IMR-90 (cell line): ENCODE measurements at regions not wholly inside any gene's neighbourhood (a gene's known extent, or its start where the extent isn't known, plus 50 kb on each side); places are given as distances from the start of the nearest gene placed in this dataset.

Source experiments
- ATAC-seq: fragments of 200-7000 bp; cut with Tn5 transposase; 2 replicates; pipeline ENCODE4 v1.9.1; 2020; ENCODE audit warnings: low read depth, mild to moderate bottlenecking, moderate library complexity
- BruUV-seq: library from RNA; stranded (reverse); fragments of 400-500 nt; replicated peaks from 2 replicates; lab custom pipeline; 2021; lab: Mats Ljungman, UMichigan
- CTCF ChIA-PET: fragments of 300-600 bp; formaldehyde crosslinking; extraction: SDS; loops from one replicate; lab custom pipeline; 2021; ENCODE audit warnings: antibody characterized with exemption; lab: Yijun Ruan, JAX
- POLR2A ChIA-PET: fragments of 300-600 bp; sonication (Branson Sonifier 250); formaldehyde crosslinking; loops from one replicate; lab custom pipeline; 2022; ENCODE audit warnings: antibody characterized with exemption; ENCODE audit not compliant: unreplicated experiment; lab: Charles Lee
- DNase-seq: peaks from one replicate; pipeline ENCODE4 v3.0.0; 2013
- H2AFZ ChIP-seq: replicated peaks from 2 replicates; pipeline ENCODE3; 2013; ENCODE audit warnings: low read length, mild to moderate bottlenecking; ENCODE audit not compliant: poor library complexity
- H2AK5ac ChIP-seq: 2 replicates; pipeline ENCODE4 v1.6.1; 2013; ENCODE audit warnings: low read depth, low read length, inconsistent platforms
- H2AK9ac ChIP-seq: replicated peaks from 2 replicates; pipeline ENCODE3; 2013; ENCODE audit warnings: mild to moderate bottlenecking, low read depth, low read length, moderate library complexity; ENCODE audit not compliant: poor library complexity
- H2BK120ac ChIP-seq: 2 replicates; pipeline ENCODE4 v1.6.1; 2013; ENCODE audit warnings: low read depth, low read length, inconsistent platforms
- H2BK15ac ChIP-seq: 3 replicates; pipeline ENCODE4 v1.6.1; 2013; ENCODE audit warnings: low read depth, low read length, inconsistent platforms
- H2BK20ac ChIP-seq: 2 replicates; pipeline ENCODE4 v1.6.1; 2013; ENCODE audit warnings: low read depth, mild to moderate bottlenecking, inconsistent platforms, low read length, moderate library complexity
- H2BK5ac ChIP-seq: 2 replicates; pipeline ENCODE4 v1.6.1; 2013; ENCODE audit warnings: mild to moderate bottlenecking, low read depth, low read length, inconsistent platforms; ENCODE audit not compliant: poor library complexity, severe bottlenecking
- H3K14ac ChIP-seq: replicated peaks from 2 replicates; pipeline ENCODE4 v1.6.1; 2013; ENCODE audit warnings: low read depth, low read length, inconsistent platforms
- H3K18ac ChIP-seq: 2 replicates; pipeline ENCODE4 v1.6.1; 2013; ENCODE audit warnings: low read depth, low read length, control low read depth
- H3K23ac ChIP-seq: 2 replicates; pipeline ENCODE4 v1.6.1; 2013; ENCODE audit warnings: low read depth, low read length, inconsistent platforms
- H3K27ac ChIP-seq: 2 replicates; pipeline ENCODE4 v1.5.1; 2013; ENCODE audit warnings: mild to moderate bottlenecking, control low read depth, low read length; ENCODE audit not compliant: insufficient read depth
- H3K27me3 ChIP-seq: 2 replicates; pipeline ENCODE4 v1.6.1; 2013; ENCODE audit warnings: low read length; ENCODE audit not compliant: control insufficient read depth, insufficient read depth
- H3K36me3 ChIP-seq: 2 replicates; pipeline ENCODE4 v1.6.1; 2013; ENCODE audit warnings: low read length, mixed read lengths; ENCODE audit not compliant: control insufficient read depth, insufficient read depth
- H3K4ac ChIP-seq: 2 replicates; pipeline ENCODE4 v1.6.1; 2013; ENCODE audit warnings: low read depth, low read length, inconsistent platforms
- H3K4me1 ChIP-seq: 2 replicates; pipeline ENCODE4 v1.6.1; 2013; ENCODE audit warnings: low read length, mixed read lengths; ENCODE audit not compliant: control insufficient read depth, insufficient read depth
- H3K4me2 ChIP-seq: 2 replicates; pipeline ENCODE4 v1.6.1; 2013; ENCODE audit warnings: low read depth, mild to moderate bottlenecking, control low read depth, low read length, moderate library complexity
- H3K4me3 ChIP-seq: 2 replicates; pipeline ENCODE4 v1.5.1; 2013; ENCODE audit warnings: low read depth, mild to moderate bottlenecking, control low read depth, low read length, moderate library complexity; ENCODE audit not compliant: insufficient read depth
- H3K56ac ChIP-seq: 2 replicates; pipeline ENCODE4 v1.6.1; 2013; ENCODE audit warnings: low read length, inconsistent platforms; ENCODE audit not compliant: insufficient read depth; ENCODE audit errors: extremely low read depth
- H3K79me1 ChIP-seq, 2 experiments: 2 replicates each; pipeline ENCODE4 v1.6.1; 2013; ENCODE audit warnings: low read length in 2 of 2, inconsistent platforms in 1 of 2, low read depth in 1 of 2
- H3K9ac ChIP-seq: 2 replicates; pipeline ENCODE4 v1.6.1; 2013; ENCODE audit warnings: low read depth, low read length, control low read depth
- H3K9me1 ChIP-seq: 2 replicates; pipeline ENCODE4 v1.6.1; 2013; ENCODE audit warnings: low read length, inconsistent platforms; ENCODE audit not compliant: insufficient read depth
- H3K9me3 ChIP-seq: 2 replicates; pipeline ENCODE4 v1.6.1; 2013; ENCODE audit warnings: low read length; ENCODE audit not compliant: control insufficient read depth, insufficient read depth
- H4K20me1 ChIP-seq: 2 replicates; pipeline ENCODE4 v1.6.1; 2013; ENCODE audit warnings: low read length, inconsistent platforms; ENCODE audit not compliant: insufficient read depth
- H4K5ac ChIP-seq: 2 replicates; pipeline ENCODE4 v1.6.1; 2013; ENCODE audit warnings: mild to moderate bottlenecking, low read depth, low read length, control low read depth
- H4K8ac ChIP-seq, 2 experiments: 2 replicates each; pipeline ENCODE4 v1.6.1; 2013; ENCODE audit warnings: low read depth in 2 of 2, low read length in 2 of 2, control low read depth in 1 of 2, inconsistent platforms in 1 of 2
- H4K91ac ChIP-seq: 2 replicates; pipeline ENCODE4 v1.6.1; 2013; ENCODE audit warnings: low read depth, low read length, inconsistent platforms; ENCODE audit not compliant: insufficient read depth
- BHLHE40 ChIP-seq: fragments of 150-350 bp; IDR thresholded peaks from 2 replicates; pipeline ENCODE4 v1.6.1; 2016; ENCODE audit warnings: mild to moderate bottlenecking, low read depth, low read length
- MAFK ChIP-seq: IDR thresholded peaks from 2 replicates; pipeline ENCODE4 v1.6.1; 2012; ENCODE audit warnings: low read depth, low read length, improper control_type of control experiment
- MAZ ChIP-seq: IDR thresholded peaks from 2 replicates; pipeline ENCODE4 v1.6.1; 2012; ENCODE audit warnings: low read depth, mild to moderate bottlenecking, low read length, improper control_type of control experiment, moderate library complexity, borderline replicate concordance
- RCOR1 ChIP-seq: IDR thresholded peaks from 2 replicates; pipeline ENCODE4 v1.6.1; 2012; ENCODE audit warnings: mild to moderate bottlenecking, low read length, improper control_type of control experiment; ENCODE audit not compliant: insufficient replicate concordance
- RFX5 ChIP-seq: IDR thresholded peaks from 2 replicates; pipeline ENCODE4 v1.8.0; 2012; ENCODE audit warnings: low read depth, mild to moderate bottlenecking, low read length, moderate library complexity
- WGBS, 2 experiments: methylation state at CpG; one replicate each; pipeline versions ENCODE4 v1.1.5 to v1.1.7; 2013; ENCODE audit warnings: missing lambda C conversion rate in 2 of 2; ENCODE audit not compliant: insufficient read length in 1 of 2; ENCODE audit errors: extremely low coverage in 2 of 2; 5-methylcytosine and 5-hydroxymethylcytosine counted together
- dilution Hi-C: fragments of 300-500 bp; cut with HindIII; formaldehyde crosslinking; loops from one replicate; pipeline ENCODE4 v1.14.3; 2018; ENCODE audit warnings: low sequenced_read_pairs; ENCODE audit not compliant: unreplicated experiment
- in situ Hi-C: fragments of 300-500 bp; cut with MboI; formaldehyde crosslinking; loops from 3 replicates; pipeline ENCODE4 v1.14.3; 2019; ENCODE audit warnings: low sequenced_read_pairs, inconsistent platforms, mixed read lengths
- intact Hi-C: fragments of 100-400 bp; cut with micrococcal nuclease; formaldehyde crosslinking; loops from 2 replicates; pipeline ENCODE4 v1.10.0; 2022

- no peaks in the 10 kb centered on the region for H4K20me1 ChIP-seq
- H4K91ac ChIP-seq = no peak overlapping the region
- no peak overlapping the region for H3K14ac ChIP-seq
- no peak overlapping the region for H4K8ac ChIP-seq
- no peak overlapping the region for H3K23ac ChIP-seq
- H3K27ac ChIP-seq = no peak overlapping the region
- ATAC-seq (no peak), DNase-seq (no peak)
- ChIA-PET CTCF (no interaction called here), POLR2A (no interaction called here)
- H3K9me1 ChIP-seq = no peaks in the 10 kb centered on the region
- dilution Hi-C loops (no loop called here), in situ Hi-C loops (no loop called here), intact Hi-C loops (no loop called here)
- H3K4me3 ChIP-seq = no peak overlapping the region
- no TSS peak for BruUV-seq
- TF ChIP-seq RFX5 = no peak
- no peak for TF ChIP-seq MAZ
- no peak for TF ChIP-seq RCOR1
- TF ChIP-seq BHLHE40 = no peak
- peak; percentile 96 for TF ChIP-seq MAFK
- no peaks in the 10 kb centered on the region for H3K4me1 ChIP-seq
- H2BK120ac ChIP-seq = no peak overlapping the region
- no peak overlapping the region for H2BK15ac ChIP-seq
- no peak overlapping the region for H3K9ac ChIP-seq
- no peaks in the 10 kb centered on the region for H3K79me1 ChIP-seq
- H3K27me3 ChIP-seq = no peaks in the 10 kb centered on the region
- H2BK20ac ChIP-seq = no peak overlapping the region
- H3K56ac ChIP-seq = no peak overlapping the region
- WGBS, 2 experiments = no CpG with 5 or more reads among the region's 1 CpG
- H2AK5ac ChIP-seq = no peak overlapping the region
- no peak overlapping the region for H4K5ac ChIP-seq
- no peak overlapping the region for H2BK5ac ChIP-seq
- no peak overlapping the region for H2AK9ac ChIP-seq
- no peak overlapping the region for H3K4me2 ChIP-seq
- no peak overlapping the region for H2AFZ ChIP-seq
- no peaks in the 10 kb centered on the region for H3K36me3 ChIP-seq
- H3K4ac ChIP-seq = no peak overlapping the region
- H3K9me3 ChIP-seq = no peaks in the 10 kb centered on the region
- no peak overlapping the region for H3K18ac ChIP-seq
These were observed 278.6 kb upstream of the GPR149 start for GRCh38 chr3:154708554-154708953.
